GM21717 (cell line): ENCODE measurements at regions not wholly inside any gene's neighbourhood (a gene's known extent, or its start where the extent isn't known, plus 50 kb on each side); places are given as distances from the start of the nearest gene placed in this dataset.

Experiments
- ATAC-seq: cut with Tn5 transposase; IDR thresholded peaks from one replicate; pipeline ENCODE4 v1.9.1; 2021; ENCODE audit warnings: mild to moderate bottlenecking, moderate library complexity; ENCODE audit not compliant: unreplicated experiment

GRCh38 chr16:79810449-79811189 lies 210.1 kb upstream of the MAF start:
- no peak for ATAC-seq

DNA sequence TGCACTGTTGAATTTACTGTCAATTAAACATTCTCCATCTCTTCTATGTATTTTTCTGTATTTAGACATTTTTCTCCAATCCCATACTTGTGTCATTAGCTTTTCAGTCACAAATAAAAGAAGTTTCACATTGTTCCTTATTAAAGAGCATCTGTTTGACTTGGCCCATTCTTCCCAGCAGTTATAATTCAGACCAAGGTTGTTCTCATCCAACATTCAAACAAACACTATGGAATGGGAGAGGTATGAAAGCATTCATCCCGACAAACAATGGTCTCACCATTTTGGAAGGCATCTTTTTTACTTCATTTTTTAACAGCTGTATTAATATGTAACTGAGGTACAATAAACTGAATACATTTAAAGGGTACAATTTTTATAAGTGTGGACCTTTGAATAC lies 208.8 kb upstream of the MAF start:
- no peak for ATAC-seq

- no peak for ATAC-seq
Measured at GRCh38 chr16:79808731-79809130, 208.2 kb upstream of the MAF start.

DNA sequence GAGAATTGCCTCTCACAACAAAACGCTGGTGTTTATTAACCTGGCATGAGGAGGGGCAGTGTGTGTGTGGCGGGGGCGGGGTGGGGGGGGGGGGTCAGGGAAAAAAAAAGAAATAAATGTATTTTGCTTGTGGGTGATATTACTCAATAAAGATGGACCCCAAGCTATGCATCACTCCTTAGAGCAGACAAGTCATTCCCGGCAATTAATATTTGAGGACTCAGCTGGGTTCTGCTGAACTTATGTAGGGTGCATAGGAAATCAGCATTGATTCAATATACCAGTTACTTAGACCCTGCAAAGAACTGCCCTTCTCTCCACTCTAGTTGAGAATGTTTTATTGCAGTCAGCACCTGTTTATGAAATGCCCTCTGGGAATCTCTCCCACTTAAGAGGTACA lies 206.2 kb upstream of the MAF start:
- ATAC-seq, result no peak

DNA sequence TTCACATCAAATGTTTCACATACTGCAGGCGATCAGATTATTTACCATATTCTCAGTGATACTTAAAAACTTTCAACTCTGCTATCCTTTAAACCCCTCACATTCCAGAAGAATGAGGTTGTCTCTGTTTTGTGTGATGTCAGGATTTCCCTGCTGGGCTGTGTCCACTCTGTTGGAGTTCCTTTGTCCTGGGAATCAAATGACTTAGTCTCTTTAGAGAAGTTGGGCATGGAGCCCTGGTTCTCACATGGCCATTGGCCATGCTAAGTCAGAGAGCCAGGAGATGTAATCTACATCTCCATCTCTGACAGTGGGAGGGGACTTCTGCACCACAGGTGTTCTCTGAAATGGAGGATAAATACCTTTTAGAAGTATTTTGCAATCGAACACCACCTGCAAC lies 205.1 kb upstream of the MAF start:
- ATAC-seq, result no peak

- no peak for ATAC-seq
Measured at GRCh38 chr16:79801646-79802045, 201.1 kb upstream of the MAF start.

DNA sequence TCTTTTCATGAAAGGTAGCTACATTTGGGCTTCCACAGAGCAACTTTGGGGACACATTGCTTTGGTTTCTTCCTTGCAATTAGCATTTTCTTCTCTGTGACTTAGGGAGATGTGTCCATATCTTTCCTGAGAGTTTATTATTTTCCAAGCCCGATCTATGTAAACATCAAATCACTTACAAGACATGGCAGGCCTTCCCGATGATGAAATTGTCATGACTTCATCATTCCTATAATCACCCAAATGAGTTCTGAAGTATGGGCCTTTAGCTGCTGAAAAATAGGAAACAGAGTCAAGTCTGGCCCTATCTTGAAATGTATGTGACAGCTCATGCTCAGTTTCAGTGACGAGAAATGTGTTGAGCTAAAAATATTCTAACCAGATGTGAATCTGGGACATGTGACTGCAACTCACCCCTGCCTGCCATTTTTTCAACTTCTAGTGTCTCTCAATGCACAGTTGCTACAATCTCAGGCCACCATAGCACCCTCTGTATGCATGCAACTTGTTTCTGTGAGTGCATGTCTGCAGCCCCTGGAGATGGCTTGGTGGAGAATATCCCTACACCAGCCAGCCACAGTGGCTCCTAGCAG lies 199.6 kb upstream of the MAF start:
- ATAC-seq, result no peak

DNA sequence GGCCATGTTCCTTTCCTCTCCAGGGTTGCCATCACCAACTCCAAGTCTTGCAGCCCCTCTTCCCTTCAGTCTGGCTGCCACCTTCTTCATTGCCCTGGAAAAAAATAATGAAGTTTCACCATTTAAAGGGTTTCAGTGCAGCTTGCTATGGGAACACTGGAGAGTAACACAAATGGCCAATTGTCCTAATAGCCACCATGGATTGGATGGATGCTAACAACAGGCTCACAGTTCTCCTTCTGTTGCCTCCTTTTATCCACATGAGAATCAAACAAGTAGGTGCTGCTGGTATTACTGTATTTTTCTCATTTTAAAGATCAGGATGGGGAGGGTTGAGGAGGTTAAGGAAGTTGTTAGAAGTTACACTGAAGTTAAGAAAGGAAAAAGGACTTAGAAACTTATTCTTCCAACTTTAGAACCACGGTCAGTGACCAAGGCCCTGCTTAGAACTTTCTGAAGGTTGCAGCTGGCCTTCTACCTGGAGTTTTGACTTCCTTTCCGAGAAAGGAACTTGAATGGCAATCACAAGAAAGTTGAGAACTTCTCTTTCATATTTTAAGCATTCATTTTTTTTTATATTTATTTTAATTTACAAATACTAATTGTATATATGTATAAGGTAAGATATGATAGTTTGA lies 198.0 kb upstream of the MAF start:
- no peak for ATAC-seq

DNA sequence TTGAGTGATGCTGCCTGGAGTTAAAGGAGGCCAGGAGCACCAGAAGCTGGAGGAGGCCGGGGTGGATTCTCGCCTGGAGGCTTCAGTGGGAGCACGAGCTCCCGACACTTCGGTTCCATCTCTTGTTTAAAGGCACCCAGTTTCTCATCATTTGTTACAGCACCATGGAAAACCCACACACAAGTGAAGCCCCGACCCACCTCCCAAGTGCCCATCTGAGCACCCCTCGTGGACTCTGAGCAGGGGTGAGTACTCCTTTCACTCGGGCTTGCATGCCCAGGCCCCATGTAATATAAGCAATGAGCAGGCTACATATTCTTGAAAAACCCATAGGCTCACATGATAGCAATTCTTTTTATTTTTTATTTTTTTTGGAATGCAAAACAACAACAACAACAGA lies 196.9 kb upstream of the MAF start:
- no peak for ATAC-seq

GRCh38 chr16:79795556-79795955 lies 195.0 kb upstream of the MAF start:
- no peak for ATAC-seq

DNA sequence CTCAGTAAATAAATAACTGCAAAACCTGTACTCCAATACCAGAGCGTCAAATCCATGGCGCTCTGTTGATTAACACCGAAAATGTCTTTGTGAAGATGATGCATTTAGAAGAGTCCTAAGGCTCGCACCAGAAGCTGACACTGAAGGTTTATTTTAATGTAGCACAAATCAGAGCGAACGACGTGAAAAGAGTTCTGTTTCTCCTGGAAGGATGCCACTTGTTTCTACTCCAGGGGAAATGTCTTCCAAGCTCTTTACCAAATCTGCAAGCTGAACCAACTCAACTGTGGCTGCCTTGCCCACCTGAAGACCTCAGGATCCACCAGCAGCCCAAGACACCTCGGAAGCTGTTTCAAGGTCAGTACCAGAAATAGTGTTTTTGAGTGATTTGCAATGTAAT lies 194.4 kb upstream of the MAF start:
- no peak for ATAC-seq

GRCh38 chr16:79792664-79793351 lies 192.3 kb upstream of the MAF start:
- no peak for ATAC-seq

- ATAC-seq, result no peak
Measured at GRCh38 chr16:79792076-79792475, 191.5 kb upstream of the MAF start.

DNA sequence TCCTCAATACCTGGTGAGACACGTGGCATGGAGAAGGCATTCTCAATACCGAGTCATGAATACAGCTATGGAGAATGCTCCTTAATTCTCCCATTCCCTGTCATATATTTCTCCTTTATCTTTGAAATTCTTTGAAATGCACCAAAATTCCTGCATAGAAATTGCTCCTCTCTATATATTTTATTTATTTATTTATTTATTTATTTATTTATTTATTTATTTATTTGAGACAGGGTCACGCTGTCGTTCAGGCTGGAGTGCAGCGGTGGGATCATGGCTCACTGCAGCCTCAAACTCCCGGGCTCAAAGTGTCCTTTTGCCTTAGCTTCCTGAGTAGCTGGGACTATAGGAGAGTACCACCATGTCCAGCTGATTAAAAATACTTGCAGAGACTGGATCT lies 190.3 kb upstream of the MAF start:
- ATAC-seq, result no peak

DNA sequence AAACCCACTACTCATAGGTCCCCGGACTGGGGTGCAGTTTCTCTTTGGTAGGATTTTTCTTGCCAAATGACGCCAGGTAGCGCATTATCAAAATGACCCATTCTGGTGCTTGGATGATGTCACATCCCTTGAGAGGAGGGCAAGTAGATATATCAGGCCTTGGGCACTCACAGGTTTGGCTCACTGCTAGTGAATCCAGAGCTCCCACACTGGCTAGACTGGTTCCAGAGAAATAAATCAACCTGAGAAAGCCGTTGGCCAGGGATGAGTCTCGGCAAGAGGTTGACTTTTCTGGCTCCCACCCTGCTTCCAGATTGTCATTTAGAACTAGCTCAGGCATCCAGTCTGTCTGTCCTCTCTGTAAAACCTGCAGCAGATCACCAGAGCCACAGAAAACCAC lies 188.4 kb upstream of the MAF start:
- ATAC-seq, result no peak

DNA sequence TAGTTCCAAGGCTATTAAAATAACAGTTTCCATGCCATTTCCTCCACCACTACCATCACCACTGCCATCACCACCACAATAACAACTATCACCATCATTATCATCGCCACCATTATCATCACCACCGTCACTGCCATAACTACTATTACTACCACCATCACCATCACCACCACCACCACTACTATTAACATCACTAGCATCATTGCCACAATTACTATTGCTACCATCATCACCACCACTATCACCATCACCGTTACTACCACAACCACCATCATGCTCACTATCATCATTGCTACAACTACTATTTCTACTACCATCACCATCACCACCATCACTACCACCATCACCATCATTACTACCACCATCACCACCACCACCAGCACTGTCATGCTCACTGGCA lies 185.9 kb upstream of the MAF start:
- no peak for ATAC-seq

- ATAC-seq, result no peak
Measured at GRCh38 chr16:79784007-79784406, 183.5 kb upstream of the MAF start.

GRCh38 chr16:79777679-79778078 lies 177.1 kb upstream of the MAF start:
- no peak for ATAC-seq

- ATAC-seq, result no peak
Measured at GRCh38 chr16:79776243-79776847, 175.8 kb upstream of the MAF start.

GRCh38 chr16:79772784-79773183 lies 172.2 kb upstream of the MAF start:
- ATAC-seq, result no peak

GRCh38 chr16:79772048-79772447 lies 171.5 kb upstream of the MAF start:
- no peak for ATAC-seq
